GM19397 (cell line): ENCODE measurements at regions not wholly inside any gene's neighbourhood (a gene's known extent, or its start where the extent isn't known, plus 50 kb on each side); places are given as distances from the start of the nearest gene placed in this dataset.
"Not testable (repeated sequence)": the region's sequence is repeated elsewhere in the genome, so short reads cannot be mapped to it uniquely, and the experiment has no call there.

Experiments used
- ATAC-seq: cut with Tn5 transposase; IDR thresholded peaks from one replicate; pipeline ENCODE4 v1.9.1; 2021; ENCODE audit warnings: mild to moderate bottlenecking, moderate library complexity; ENCODE audit not compliant: unreplicated experiment

GRCh38 chr13:55553701-55554100 is 1587.0 kb upstream of the PRR20A start:
- ATAC-seq, result no peak

DNA sequence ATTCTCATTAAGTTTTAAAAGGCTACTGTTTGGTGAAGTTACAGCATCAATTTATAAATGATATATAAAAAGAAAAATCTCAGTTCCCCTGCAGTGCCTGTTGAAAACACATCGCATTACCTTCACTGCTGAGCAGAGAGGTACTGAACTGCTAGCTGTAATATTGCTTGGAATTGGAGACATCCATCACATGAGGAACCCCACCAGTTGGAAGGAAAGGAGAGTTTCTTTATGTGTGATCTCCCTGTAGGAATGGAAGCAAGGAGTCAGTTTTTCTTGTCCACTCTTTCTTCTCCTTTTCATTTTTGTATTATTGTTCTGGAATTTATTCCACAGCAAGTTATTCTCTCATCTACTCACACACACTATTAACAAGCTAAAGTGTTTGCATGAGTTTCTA is 1586.0 kb upstream of the PRR20A start:
- ATAC-seq, result no peak

DNA sequence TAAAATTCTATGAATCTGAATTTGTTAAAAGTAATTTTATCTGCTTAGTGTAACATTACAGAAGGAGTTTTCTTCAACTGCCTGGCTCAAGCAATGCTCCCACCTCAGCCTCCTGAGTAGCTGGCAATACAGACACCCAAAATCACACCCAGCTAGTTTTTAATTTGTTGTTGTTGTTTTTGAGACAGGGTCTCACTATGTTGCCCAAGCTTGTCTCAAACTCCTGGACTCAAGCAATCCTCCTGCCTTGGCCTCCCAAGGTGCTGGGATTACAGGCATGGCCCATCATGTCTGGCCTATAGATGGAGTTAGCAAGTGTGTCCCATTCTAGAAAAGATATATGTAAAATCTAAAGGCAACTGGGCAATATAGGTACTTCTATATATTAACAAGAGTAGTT is 1580.4 kb upstream of the PRR20A start:
- no peak for ATAC-seq

GRCh38 chr13:55563267-55563666 is 1577.5 kb upstream of the PRR20A start:
- no peak for ATAC-seq

GRCh38 chr13:55566334-55566733 is 1574.4 kb upstream of the PRR20A start:
- no peak for ATAC-seq

- ATAC-seq, result no peak
Observed at GRCh38 chr13:55566779-55567178, 1573.9 kb upstream of the PRR20A start.

DNA sequence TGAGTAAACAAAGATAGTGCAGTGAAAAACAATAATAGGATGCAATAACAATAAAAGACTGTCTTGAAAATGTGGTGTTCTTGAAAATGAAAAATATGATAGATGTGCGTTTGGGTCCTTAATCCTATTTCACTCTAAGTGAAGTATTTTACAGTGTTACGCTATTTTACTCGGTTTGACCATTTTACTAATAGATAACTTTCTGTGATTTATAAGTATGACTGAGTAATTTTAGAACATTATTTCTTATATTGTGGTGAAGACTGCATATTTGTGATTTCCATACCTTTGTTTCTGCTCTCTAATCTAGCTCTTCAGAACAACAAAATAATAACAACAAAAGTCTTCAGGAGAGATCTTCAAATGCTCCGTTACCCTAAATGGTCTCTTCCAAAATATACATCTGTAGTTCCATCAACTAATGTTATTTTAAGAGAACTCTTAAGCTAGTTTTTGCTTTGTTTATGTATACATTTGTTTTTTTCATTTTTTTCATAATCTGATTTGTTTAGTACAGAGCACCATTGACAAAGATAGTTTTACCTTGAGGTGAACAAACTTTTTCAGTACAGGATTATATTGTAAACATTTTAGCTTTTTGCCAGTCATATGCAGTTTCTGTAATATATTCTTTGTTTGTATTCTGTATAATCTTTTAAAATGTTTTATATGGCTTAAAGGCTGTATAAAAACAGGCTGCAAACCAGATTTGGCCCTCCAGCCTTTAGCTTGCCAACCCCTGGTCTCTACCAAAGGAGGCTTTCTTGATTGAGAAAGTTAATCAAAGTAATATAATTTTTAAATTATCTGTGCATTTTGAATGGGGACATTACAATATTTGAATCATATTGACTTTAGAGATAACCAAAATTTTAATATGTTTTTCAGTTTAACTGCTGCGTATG is 1572.7 kb upstream of the PRR20A start:
- ATAC-seq, result no peak

DNA sequence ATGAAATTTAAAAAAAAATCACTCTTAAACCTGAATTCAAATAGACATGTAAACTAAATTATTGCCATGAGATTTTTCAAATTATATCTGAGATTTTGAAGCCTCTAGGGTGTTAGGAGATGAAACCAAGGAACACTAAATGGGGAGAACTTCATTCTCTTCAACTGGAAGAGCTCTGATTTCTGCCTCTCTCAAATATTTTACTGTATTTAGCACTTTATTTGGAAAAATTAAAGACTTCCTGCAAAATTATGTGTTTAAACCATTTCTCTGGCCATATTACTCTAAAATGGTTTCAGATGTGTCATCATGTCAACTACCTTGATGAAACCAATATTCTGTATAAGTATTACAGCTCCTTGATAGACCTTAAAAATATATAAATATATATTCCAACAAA is 1571.6 kb upstream of the PRR20A start:
- no peak for ATAC-seq

DNA sequence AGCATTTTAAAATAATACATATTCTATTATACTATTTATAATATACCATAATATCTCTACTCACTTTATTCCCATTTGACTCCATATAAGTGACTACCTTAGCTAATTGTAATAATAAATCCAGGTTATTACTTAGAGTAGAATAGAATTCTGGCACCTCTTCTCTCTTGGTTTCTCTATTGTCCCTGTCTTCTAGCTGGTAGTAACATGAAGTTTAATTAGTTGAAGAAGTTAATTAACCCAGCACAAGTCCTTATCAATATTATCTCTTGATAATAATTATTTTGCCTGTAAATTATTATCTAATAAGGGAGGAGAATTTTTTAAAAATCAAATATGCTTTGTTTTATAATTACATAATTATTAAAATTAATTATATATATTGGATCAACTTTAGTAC is 1571.2 kb upstream of the PRR20A start:
- no peak for ATAC-seq

DNA sequence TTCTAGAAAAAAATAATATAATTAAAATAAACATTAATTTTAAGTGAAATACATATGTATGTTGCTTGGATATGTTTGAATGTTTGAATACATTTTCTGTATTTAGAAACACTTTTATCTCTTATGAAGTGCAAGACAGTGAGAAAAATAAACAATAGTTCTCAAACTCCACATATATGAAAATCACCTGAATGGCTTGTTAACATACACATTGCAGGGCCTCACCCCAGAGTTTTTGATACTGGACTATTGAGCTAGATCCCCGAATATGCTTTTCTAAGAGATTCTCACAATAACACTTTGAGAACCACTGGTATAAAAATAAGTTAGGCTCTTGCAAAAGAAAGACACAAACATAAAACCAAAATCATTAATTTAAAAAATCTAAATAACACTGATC is 1570.3 kb upstream of the PRR20A start:
- ATAC-seq, result no peak

DNA sequence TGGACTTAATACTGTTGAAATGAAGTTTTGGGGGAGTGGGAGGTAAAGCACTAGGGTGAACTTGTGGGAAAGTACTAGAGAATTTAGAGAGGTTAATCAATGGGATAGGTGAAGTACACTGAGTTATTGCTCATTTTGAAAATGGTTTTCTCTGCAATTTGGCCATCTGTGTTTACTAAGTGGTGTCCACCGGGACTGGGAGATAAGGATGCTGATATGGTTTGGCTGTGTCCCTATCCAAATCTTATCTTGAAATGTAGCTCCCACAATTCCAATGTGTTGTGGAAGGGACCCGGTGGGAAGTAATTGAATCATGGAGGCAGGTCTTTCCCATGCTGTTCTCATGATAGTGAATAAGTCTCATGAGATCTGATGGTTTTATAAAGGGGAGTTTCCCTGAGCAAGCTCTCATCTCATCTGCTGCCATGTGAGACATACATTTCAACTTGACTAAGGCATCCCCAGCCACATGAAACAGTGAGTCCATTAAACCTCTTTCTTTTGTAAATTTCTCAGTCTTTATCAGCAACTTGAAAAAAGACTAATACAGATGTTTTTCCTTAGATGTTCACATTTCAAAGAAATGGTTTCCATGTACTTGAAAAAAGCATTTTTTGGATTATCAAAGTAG is 1569.4 kb upstream of the PRR20A start:
- no peak for ATAC-seq

GRCh38 chr13:55572408-55572807 is 1568.3 kb upstream of the PRR20A start:
- ATAC-seq, result no peak

DNA sequence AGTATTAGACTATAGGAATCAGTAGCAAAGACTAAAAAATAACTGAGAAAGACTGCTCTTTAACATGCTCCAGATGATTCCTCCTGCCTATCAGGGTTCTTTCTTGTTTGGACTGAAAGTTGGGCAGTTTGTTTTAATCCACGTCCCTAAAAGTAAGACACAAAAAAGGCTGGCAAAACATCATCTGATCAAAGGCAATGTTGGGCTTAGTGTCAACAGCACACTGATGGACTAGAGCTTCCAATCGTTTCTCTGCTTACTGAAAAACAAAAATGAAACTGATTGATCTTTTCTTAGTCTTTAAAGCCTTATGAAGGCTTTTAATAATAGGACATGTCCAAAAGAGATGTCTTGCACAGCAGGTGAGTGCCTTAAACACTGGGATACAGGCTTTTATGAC is 1567.9 kb upstream of the PRR20A start:
- no peak for ATAC-seq

DNA sequence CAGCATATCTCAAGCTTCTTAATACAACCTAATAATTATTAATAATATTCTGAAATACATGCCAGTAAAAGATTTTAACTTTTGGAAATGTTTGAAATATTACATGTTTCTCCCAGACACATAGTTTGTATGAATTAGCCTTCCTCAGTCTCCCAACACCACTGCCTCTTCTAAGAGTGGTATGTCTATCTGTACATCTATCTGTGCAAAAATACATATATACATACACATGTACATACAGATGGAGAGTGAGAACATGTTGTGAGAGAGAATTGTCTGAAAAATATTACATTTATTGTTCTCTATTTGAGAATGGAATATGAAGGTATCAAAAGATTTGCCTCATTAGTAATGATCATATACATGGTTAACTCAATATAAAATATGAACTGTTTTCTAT is 1567.2 kb upstream of the PRR20A start:
- no peak for ATAC-seq

DNA sequence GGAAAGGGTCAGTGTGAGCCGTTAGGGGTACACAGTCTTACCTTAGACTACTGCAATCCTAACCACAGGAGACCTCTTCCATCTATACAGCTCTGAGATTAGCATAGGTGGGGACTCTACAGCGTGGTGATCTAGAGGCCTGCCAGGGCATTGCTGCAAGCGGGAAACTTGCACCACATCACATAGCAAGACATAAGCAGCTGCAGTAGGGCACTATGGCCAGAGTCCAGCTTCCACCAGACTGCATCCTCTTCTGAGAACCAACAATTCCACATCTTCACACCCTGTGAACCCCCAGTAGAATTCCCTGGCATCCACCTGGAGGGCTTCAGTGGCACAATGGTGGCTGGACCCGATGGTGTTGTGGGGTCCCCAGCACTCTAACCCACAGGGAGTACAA is 1564.3 kb upstream of the PRR20A start:
- no peak for ATAC-seq

GRCh38 chr13:55577082-55577846 is 1563.5 kb upstream of the PRR20A start:
- no peak for ATAC-seq

DNA sequence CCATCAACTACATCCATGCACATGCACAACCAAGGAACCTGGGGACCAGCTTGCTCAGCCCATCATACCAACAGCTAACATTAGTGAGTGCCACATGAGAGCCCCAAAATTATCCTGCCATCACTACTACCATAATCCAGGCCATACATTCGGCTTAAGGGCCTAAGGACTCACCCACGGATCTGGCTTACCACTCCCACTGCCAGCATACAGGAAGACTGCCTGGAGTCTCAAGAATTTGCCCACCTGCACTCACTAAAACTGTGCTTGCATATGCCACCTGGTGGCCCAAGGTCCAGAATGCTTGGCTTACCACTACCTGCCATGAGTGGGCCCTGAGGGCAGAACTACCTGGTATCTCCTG is 1562.9 kb upstream of the PRR20A start:
- no peak for ATAC-seq

GRCh38 chr13:55582294-55582693 is 1558.4 kb upstream of the PRR20A start:
- not testable (repeated sequence) for ATAC-seq

- no peak for ATAC-seq
Observed at GRCh38 chr13:55583953-55584593, 1556.6 kb upstream of the PRR20A start.

DNA sequence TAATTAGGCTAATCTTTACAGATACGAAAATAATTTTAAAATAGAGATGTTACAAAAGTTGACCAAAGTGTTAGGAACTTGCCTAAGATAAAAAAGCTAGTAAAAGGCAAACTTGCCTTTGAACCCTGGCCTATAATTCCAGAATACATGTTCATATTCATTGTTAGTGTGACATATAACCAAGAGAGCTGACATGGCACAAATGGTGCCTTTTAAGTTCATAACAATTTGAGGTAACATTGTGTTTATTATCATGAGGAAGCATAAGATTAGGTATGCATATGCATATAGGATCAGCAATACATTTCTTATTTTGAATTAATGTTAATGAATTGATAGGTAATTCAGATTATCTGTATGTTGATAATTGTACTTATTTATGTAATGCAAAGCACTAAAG is 1537.9 kb upstream of the PRR20A start:
- ATAC-seq, result no peak

DNA sequence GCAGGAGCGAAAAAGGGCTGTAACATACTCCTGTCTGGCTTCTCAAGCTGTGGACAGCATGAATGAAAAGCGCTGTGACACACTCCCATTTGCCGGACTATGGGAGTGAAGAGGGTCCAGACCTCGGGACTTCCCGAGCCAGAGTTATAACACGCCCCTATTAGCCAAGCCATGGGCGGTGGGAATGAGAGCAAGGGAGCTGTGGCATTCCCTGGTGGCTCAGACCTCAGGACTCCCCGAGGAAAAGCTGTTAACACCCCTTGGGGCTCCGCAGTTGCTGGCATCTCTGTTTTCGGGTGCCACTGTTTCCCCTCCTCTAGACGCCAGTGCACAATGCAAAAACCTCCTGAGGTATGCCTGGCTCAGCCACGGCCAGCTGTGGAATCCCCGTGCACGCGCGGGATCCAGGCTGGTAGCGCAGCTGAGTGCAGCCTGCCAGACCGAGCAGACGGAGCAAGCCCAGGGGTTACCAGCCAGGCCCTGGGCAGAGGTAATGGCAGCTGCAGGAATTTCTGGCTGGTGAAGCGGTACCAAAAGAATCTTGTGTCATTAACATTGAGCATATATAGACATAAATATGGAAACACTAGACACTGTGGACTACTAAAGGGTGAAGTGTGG is 1534.6 kb upstream of the PRR20A start:
- no peak for ATAC-seq
